Fibroblast of skin of back (primary cell): ENCODE measurements at regions not wholly inside any gene's neighbourhood (a gene's known extent, or its start where the extent isn't known, plus 50 kb on each side); places are given as distances from the start of the nearest gene placed in this dataset.

Source experiments
- DNase-seq: peaks from one replicate; pipeline ENCODE4 v3.0.0-alpha.2; 2013

DNA sequence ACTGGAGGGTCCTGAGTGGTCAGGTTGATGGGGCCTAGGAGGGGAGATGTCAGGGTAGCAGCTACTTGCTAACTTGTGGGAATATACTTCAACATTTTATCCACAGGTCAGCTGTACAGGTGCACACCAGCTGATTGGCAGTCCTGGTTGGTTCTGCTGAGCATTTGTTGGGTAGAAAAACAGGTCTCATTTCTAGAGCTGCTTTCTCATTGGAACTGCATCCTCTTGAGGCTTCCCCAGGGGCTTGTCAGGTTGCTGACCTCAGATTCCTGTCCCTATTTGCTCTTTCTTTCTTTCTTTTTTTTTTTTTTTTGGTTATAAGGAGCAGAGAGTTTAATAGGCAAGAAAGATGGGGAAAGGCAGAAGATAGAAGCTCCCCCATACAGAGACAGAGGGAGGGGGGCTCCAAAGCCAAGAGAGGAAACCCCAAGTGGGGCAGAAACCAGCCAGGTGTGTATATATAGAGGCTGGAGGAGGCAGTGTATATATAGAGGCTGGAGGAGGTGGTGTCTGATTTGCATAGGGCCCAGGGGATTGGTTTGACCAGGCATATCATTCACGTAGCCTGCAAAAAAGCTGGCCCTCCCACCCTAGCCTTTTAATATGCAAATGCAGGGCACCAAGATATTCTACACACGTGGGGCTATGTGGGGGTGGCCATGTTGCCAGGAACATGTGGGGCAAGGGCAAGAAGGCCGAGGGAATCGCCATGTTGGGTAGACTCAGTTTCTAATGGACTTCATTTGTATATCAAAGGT, 57.3 kb upstream of the STUM start:
- no peak for DNase-seq

DNA sequence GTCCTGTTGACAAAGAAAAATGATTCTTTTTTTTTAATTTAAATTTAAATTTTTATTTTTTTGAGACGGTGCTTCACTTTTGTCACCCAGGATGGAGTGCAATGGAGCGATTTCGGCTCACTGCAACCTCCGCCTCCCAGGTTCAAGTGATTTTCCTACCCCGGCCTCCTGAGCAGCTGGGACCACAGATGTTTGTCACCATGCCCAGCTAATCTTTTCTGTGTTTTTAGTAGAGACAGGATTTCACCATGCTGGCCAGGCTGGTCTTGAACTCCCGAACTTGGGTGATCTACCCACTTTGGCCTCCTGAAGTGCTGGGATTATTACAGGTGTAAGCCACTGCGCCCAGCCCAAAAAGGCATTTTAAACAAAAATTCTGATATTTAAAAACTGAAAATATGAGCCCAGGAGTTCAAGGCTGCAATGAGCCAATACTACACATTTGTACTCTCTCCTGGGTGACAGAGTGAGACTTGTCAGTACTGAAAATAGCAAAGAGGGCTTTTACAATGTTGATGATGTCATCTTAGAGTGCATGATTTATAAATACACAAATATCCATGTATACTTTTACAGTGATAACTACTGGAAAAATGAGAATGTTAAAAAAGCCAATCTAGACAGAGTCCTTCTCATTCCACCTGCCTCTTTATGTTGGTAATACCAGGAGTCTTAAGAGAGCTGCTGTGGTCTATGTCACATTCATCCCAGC, 56.0 kb upstream of the STUM start:
- no peak for DNase-seq

DNA sequence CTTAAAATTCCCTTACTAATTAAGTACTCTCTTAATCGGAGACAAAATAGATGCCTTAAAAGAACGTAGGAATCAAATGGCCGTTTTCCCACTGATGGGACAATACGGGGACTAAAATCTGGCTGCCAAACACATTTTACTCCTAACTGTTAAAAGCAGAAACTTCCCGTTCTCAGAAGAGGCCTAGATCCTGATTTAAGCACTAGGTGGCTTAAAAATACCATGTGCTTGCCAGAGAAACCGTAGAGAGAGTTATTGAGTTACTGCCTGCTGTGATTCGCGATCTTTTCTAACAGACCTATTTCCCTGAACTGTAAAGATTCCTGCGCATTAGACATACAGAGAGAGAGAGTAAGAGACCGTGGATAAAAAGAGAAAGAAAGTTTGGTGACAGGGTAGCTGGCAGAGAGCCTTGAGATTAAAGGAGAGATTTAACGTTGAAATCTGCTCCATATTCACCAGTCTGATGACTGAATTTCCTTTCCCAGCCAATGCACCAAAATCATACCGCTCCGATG, 54.4 kb upstream of the STUM start:
- no peak for DNase-seq

DNA sequence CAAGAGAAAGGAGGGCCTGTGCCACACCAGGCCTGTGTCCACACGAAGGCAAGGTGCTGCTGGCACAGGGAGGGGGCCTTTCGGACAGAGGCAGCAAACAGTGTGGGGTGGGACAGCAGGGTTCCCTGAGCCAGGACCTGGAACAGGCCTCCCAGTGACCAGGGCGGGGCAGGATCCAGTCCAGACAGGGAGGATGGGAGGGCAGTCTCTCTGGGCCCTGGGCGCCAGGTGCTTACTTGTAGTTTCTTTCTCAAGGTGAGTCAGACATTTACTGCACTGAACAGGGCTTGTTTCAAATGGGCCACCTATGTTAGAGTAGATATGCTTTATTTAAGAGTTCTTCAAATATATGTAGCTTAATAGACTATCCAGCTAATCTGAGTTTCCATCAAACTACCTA, 52.8 kb upstream of the STUM start:
- no peak for DNase-seq

DNA sequence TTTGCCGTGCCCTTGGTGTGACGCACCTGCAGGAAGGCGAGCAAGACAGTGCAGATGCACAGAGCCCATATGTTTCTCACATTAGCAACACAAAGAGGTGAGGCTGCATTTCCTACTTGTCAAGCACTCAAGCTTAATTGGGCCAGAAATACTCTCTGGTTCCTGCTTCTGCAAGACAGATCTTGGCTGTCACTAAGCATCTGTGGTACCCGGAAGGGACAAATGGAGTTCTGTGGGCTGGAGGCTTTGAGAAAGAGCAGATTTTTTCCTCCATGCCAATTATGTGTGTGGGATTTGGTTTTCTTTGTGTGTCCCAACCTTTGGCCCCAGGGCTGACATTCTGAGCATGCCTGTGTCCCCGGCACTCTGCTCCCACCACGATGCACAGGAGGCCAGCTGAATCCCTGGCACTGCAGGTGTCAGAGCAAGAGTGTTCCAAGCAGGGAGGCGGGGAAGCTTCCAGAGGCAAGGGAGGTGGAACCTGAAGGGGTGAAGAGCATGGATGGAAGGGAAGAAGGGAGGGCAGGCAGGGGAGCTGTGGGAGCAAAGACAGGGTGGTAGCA, 52.0 kb upstream of the STUM start:
- no peak for DNase-seq

DNA sequence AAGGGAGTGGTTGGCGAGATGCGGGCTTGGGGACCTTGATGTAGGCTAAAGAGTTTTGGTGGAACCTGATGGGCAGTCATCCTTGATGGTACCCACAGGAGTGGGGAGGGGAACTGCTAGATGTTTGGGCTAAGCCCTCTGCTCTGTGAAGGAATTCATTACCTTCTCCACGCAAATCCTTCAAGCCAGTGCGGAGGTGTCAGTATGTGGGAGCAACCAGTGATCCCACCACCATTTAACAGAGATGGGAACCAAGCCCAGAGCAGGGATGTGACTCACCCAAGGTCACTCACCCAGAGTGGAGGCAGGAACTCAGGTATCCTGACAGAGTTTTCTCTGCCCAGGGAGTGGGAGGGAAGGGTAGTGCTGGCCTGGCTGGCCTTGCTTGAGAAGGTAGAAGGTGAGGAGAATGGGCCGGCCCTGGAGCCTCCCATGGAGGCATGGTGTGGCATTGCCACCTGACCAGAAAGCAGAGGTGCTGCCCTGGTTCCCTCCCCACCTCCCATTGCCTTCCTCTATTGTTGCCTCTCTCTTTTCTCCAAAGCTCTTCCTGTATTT, 51.2 kb upstream of the STUM start:
- no peak for DNase-seq

- no peak for DNase-seq
Observed at GRCh38 chr1:226497991-226498639, 50.4 kb upstream of the STUM start.

DNA sequence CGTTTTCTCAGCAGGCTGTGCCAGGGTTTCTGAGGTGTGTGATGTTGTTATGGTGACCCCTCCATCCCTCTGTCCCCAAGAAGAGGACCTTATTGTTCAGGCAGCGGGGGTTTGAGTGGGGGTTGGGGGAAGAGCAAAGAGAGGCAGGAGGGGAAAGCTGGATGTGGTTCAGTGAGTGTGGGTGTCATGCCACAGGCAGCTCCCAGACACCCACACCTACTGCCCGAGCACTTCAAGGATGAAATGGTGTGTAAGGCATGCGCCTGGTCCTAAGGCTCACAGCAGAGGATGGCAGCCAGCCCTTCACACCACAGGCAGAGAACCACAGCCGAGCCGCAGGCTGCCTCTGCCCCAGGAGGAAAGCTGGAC, 49.9 kb upstream of the STUM start:
- no peak for DNase-seq
